T-helper 1 cell (primary cell): ENCODE measurements at regions not wholly inside any gene's neighbourhood (a gene's known extent, or its start where the extent isn't known, plus 50 kb on each side); places are given as distances from the start of the nearest gene placed in this dataset.
"Not testable (repeated sequence)": the region's sequence is repeated elsewhere in the genome, so short reads cannot be mapped to it uniquely, and the experiment has no call there.

ENCODE experiments used
- DNase-seq, 5 donors: peaks; one replicate each; pipeline ENCODE4 v3.0.0-alpha.2; 2012 to 2020

GRCh38 chr2:87559001-87559400 lies 188.9 kb upstream of the PLGLB2 start:
- not testable (repeated sequence) for DNase-seq

- not testable (repeated sequence) for DNase-seq
Observed at GRCh38 chr2:87559735-87560134, 188.2 kb upstream of the PLGLB2 start.

GRCh38 chr2:87565116-87565515 lies 182.8 kb upstream of the PLGLB2 start:
- not testable (repeated sequence) for DNase-seq

GRCh38 chr2:87566531-87566930 lies 181.4 kb upstream of the PLGLB2 start:
- DNase-seq = not testable (repeated sequence)

GRCh38 chr2:87567093-87567492 lies 180.8 kb upstream of the PLGLB2 start:
- DNase-seq = not testable (repeated sequence)

GRCh38 chr2:87567912-87568311 lies 180.0 kb upstream of the PLGLB2 start:
- DNase-seq = not testable (repeated sequence)

GRCh38 chr2:87568554-87569278 lies 179.2 kb upstream of the PLGLB2 start:
- DNase-seq = not testable (repeated sequence)

GRCh38 chr2:87569689-87570397 lies 178.0 kb upstream of the PLGLB2 start:
- not testable (repeated sequence) for DNase-seq

- not testable (repeated sequence) for DNase-seq
Observed at GRCh38 chr2:87571889-87572465, 175.9 kb upstream of the PLGLB2 start.

- not testable (repeated sequence) for DNase-seq
Observed at GRCh38 chr2:87572906-87573305, 175.0 kb upstream of the PLGLB2 start.

GRCh38 chr2:87573386-87574192 lies 174.3 kb upstream of the PLGLB2 start:
- not testable (repeated sequence) for DNase-seq

GRCh38 chr2:87574193-87575119 lies 173.4 kb upstream of the PLGLB2 start:
- not testable (repeated sequence) for DNase-seq

GRCh38 chr2:87575138-87575537 lies 172.7 kb upstream of the PLGLB2 start:
- not testable (repeated sequence) for DNase-seq

GRCh38 chr2:87577358-87577757 lies 170.5 kb upstream of the PLGLB2 start:
- DNase-seq = not testable (repeated sequence)

- not testable (repeated sequence) for DNase-seq
Observed at GRCh38 chr2:87582152-87582551, 165.7 kb upstream of the PLGLB2 start.

- not testable (repeated sequence) for DNase-seq
Observed at GRCh38 chr2:87582579-87582978, 165.3 kb upstream of the PLGLB2 start.

GRCh38 chr2:87583370-87583769 lies 164.5 kb upstream of the PLGLB2 start:
- not testable (repeated sequence) for DNase-seq

- not testable (repeated sequence) for DNase-seq
Observed at GRCh38 chr2:87583803-87584202, 164.1 kb upstream of the PLGLB2 start.

- not testable (repeated sequence) for DNase-seq
Observed at GRCh38 chr2:87584268-87584906, 163.5 kb upstream of the PLGLB2 start.

GRCh38 chr2:87587934-87588333 lies 160.0 kb upstream of the PLGLB2 start:
- DNase-seq = not testable (repeated sequence)

- DNase-seq = not testable (repeated sequence)
Observed at GRCh38 chr2:87592974-87593373, 154.9 kb upstream of the PLGLB2 start.
